Esophagus muscularis mucosa (tissue), 4 donors: ENCODE measurements at regions not wholly inside any gene's neighbourhood (a gene's known extent, or its start where the extent isn't known, plus 50 kb on each side); places are given as distances from the start of the nearest gene placed in this dataset.

Experiments
- DNase-seq: peaks from one replicate; pipeline ENCODE4 v3.0.0-alpha.2; 2017; ENCODE audit errors: extremely low spot score
- H3K27ac ChIP-seq, 4 donors: fragments of 200-600 bp; sonication (generic); replicated peaks in 1 of 4; 1 replicate in 3 of 4; 2 replicates in 1 of 4; pipeline ENCODE4 v1.5.1; 2016 to 2019; ENCODE audit warnings: mild to moderate bottlenecking in 1 of 4
- H3K27me3 ChIP-seq, 4 donors: fragments of 200-600 bp; sonication (generic); one replicate each; pipeline versions ENCODE4 v1.5.1 to v1.6.0; 2016 to 2019
- H3K36me3 ChIP-seq, 4 donors: fragments of 200-600 bp; sonication (generic); one replicate each; pipeline ENCODE4 v1.5.1; 2016 to 2019
- H3K4me1 ChIP-seq, 4 donors: fragments of 200-600 bp; sonication (generic); one replicate each; pipeline ENCODE4 v1.5.1; 2016 to 2019
- H3K4me3 ChIP-seq, 4 donors: fragments of 200-600 bp; sonication (generic); 1 replicate in 2 of 4; 2 replicates in 2 of 4; pipeline ENCODE4 v1.5.1; 2016 to 2019; ENCODE audit warnings: mild to moderate bottlenecking in 4 of 4, moderate library complexity in 1 of 4
- H3K9me3 ChIP-seq, 4 donors: fragments of 200-600 bp; sonication (generic); 1 replicate in 3 of 4; 2 replicates in 1 of 4; pipeline ENCODE4 v1.5.1; 2016 to 2019
- EP300 ChIP-seq: sonication (generic); formaldehyde crosslinking; IDR thresholded peaks from one replicate; pipeline ENCODE4 v1.6.1; 2017; ENCODE audit warnings: antibody characterized with exemption
- POLR2A ChIP-seq: fragments of 450-650 bp; IDR thresholded peaks from one replicate; pipeline ENCODE4 v1.6.1; 2017; ENCODE audit warnings: antibody characterized with exemption, moderate library complexity, mild to moderate bottlenecking, low read depth
- POLR2AphosphoS5 ChIP-seq, 2 donors: sonication (generic); formaldehyde crosslinking; IDR thresholded peaks; one replicate each; pipeline ENCODE4 v1.6.1; 2017; ENCODE audit warnings: antibody characterized with exemption in 2 of 2
- WGBS: methylation state at CpG from one replicate; pipeline ENCODE4 v1.1.5; 2018; 5-methylcytosine and 5-hydroxymethylcytosine counted together
- intact Hi-C: fragments of 100-400 bp; cut with DNase I; formaldehyde crosslinking; loops from one replicate; pipeline ENCODE4 v1.15.1; 2023
- TF ChIP-seq, protein P1 (sequence below), 3 experiments: fragments of 200-600 bp in 2 of 3; fragments of 450-650 bp in 1 of 3; sonication (generic) in 2 of 3; IDR thresholded peaks; one replicate each; pipeline ENCODE4 v1.5.1; 2017 to 2019; ENCODE audit warnings: antibody characterized with exemption in 3 of 3, mild to moderate bottlenecking in 2 of 3, moderate library complexity in 1 of 3

DNA sequence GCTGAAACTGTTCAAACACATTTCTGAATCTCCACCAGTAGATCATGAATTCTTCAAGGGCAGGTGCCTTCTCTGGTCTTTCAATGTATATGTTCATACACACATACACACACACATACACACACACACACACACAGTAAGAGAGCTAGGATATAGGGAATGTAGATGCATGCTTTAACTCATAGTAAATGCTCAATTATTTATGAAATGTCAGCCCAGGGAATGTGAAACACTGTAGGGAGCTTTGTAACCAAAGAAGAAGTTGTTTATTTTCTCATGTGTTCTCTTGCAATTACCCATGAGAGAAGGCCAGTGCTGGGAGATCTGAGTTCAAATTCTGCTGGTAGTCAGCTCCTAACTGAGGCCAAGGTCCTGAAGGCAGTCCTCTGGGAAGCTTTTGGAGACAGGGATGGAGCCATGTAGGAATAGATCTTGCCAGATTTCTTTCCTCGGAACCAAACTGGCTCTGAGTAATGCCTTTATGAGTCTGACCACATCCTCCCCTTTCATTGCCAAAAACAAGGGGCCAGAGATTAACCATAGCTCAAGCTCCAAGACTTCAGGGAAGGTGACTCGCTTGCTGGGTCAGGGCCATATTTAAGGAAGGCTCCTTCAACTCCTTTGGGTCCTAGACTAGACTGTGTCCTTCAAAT is 487.0 kb upstream of the TNC start:
- intact Hi-C loops: no loop called here
- Histone ChIP-seq H3K27me3 (no peaks in the 10 kb centered on the region), H3K9me3 (no peaks in the 10 kb centered on the region), H3K27ac (no peak overlapping the region), H3K4me1 (no peaks in the 10 kb centered on the region), H3K36me3 (no peaks in the 10 kb centered on the region), H3K4me3 (no peak overlapping the region)
- DNase-seq: no peak
- no peak for TF ChIP-seq POLR2AphosphoS5 (IDR thresholded peaks at IDR 0.05)
- TF ChIP-seq, protein P1, sequence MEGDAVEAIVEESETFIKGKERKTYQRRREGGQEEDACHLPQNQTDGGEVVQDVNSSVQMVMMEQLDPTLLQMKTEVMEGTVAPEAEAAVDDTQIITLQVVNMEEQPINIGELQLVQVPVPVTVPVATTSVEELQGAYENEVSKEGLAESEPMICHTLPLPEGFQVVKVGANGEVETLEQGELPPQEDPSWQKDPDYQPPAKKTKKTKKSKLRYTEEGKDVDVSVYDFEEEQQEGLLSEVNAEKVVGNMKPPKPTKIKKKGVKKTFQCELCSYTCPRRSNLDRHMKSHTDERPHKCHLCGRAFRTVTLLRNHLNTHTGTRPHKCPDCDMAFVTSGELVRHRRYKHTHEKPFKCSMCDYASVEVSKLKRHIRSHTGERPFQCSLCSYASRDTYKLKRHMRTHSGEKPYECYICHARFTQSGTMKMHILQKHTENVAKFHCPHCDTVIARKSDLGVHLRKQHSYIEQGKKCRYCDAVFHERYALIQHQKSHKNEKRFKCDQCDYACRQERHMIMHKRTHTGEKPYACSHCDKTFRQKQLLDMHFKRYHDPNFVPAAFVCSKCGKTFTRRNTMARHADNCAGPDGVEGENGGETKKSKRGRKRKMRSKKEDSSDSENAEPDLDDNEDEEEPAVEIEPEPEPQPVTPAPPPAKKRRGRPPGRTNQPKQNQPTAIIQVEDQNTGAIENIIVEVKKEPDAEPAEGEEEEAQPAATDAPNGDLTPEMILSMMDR (IDR thresholded peaks at IDR 0.05): no peak
- TF ChIP-seq POLR2A: no peak
- no peak for TF ChIP-seq EP300
- WGBS: 83% methylated on average over 2 of the region's 2 CpGs

DNA sequence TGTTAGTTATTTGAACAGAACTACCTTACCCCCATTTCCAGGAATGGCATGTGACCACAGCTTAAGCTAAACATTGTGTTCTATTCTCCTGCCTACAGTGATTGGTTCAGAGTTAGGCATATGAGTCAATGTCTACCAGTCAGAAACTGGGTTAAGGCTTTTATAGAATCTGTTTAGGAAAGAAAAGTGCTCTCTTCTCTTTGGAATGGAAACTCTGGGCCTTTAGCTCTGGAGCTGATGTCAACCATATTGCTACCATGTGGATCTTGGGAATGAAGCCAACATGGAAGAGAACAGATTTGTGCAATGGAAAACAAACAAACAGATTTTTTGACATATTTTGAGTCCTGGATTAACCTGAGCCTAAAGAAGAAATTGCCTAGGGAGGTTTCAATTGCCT is 488.9 kb upstream of the TNC start:
- Histone ChIP-seq H3K9me3 (no peaks in the 10 kb centered on the region), H3K4me1 (no peaks in the 10 kb centered on the region), H3K36me3 (no peaks in the 10 kb centered on the region), H3K27me3 (no peaks in the 10 kb centered on the region), H3K27ac (no peak overlapping the region), H3K4me3 (no peak overlapping the region)
- no peak for DNase-seq
- TF ChIP-seq EP300: no peak
- no peak for TF ChIP-seq POLR2A
- TF ChIP-seq, protein P1 (IDR thresholded peaks at IDR 0.05): no peak
- no peak for TF ChIP-seq POLR2AphosphoS5 (IDR thresholded peaks at IDR 0.05)
- intact Hi-C loops: no loop called here

DNA sequence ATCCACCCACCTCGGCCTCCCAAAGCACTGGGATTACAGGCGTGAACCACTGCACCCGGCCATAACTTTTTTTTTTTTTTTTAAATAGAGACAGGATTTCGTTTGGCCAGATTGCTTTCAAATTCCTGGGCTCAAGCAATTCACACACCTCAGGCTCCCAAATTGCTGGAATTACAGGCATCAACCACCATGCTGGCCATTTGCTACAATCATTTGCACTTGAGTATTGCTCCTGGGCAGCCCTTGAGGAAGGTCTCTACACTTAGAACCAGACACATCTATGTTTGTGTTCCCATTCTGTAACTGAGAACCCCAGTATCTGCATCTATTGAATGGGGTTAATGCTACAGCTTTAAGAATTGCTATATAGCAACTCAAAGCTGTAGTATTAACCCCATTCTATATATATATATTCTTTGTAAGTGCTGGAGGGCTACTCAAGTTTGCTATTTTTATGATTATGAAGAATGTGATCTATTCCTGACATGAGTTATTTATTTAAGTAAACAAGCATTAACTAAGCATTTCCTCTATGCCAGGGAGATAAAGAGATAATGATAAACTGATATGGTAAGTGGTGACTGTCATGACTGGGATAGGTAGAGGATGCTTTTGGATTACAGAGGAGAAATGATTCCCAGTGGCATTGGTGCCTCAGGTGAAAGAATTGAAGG is 496.5 kb upstream of the TNC start:
- intact Hi-C loops: no loop called here
- peaks cover 0 to 4% (median 0%) of the 10 kb centered on the region in 4 donors for H3K27me3 ChIP-seq
- H3K27ac ChIP-seq: no peak overlapping the region
- no peak for DNase-seq
- H3K4me1 ChIP-seq: no peaks in the 10 kb centered on the region
- no peak overlapping the region for H3K4me3 ChIP-seq
- whole genome bisulfite sequencing: 87% methylated on average over 4 of the region's 4 CpGs
- TF ChIP-seq POLR2A (no peak), POLR2AphosphoS5 (IDR thresholded peaks at IDR 0.05) (no peak), EP300 (no peak)
- TF ChIP-seq, protein P1 (IDR thresholded peaks at IDR 0.05): no peak
- no peaks in the 10 kb centered on the region for H3K36me3 ChIP-seq
- H3K9me3 ChIP-seq: no peaks in the 10 kb centered on the region

DNA sequence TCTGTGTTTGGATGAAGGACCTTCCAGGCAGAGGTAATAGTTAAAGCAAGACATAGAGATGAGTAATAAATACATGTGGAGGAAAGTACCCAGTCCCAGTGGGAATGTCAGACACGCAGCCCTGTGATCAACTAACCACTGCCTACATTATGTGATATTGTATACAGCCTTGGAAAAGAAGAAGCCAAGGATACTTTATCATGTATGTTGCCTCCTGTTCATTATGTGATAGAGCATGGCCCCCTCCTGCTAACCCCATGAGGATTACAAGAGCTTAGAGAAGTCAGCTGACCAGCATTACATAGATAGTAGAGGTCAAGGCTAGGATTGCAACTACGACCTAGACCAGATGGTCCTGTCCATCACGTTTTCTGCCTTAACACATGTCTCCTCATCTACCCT is 497.0 kb upstream of the TNC start:
- Histone ChIP-seq H3K36me3 (no peaks in the 10 kb centered on the region), H3K27ac (no peak overlapping the region), H3K4me1 (no peaks in the 10 kb centered on the region), H3K9me3 (peaks cover 0 to 4% (median 0%) of the 10 kb centered on the region in 4 donors), H3K27me3 (peaks cover 0 to 4% (median 0%) of the 10 kb centered on the region in 4 donors), H3K4me3 (no peak overlapping the region)
- DNase-seq: no peak
- TF ChIP-seq POLR2AphosphoS5 (IDR thresholded peaks at IDR 0.05) (no peak), POLR2A (no peak), EP300 (no peak)
- TF ChIP-seq, protein P1 (IDR thresholded peaks at IDR 0.05): no peak
- intact Hi-C loops: no loop called here
- WGBS: 75% methylated on average over 3 of the region's 3 CpGs
